GM23338 (cell line): ENCODE measurements at regions not wholly inside any gene's neighbourhood (a gene's known extent, or its start where the extent isn't known, plus 50 kb on each side); places are given as distances from the start of the nearest gene placed in this dataset.

ENCODE experiments used
- ATAC-seq: fragments of 200-7000 bp; cut with Tn5 transposase; 3 replicates; pipeline ENCODE4 v1.9.1; 2020
- DNase-seq: peaks from one replicate; pipeline ENCODE4 v3.0.0-alpha.2; 2015; ENCODE audit warnings: low spot score
- H2AFZ ChIP-seq: fragments of 200-600 bp; sonication (generic); 2 replicates; pipeline ENCODE4 v1.8.0; 2016; ENCODE audit warnings: antibody characterized with exemption, mild to moderate bottlenecking, moderate library complexity
- H3F3A ChIP-seq: fragments of 200-600 bp; sonication (generic); replicated peaks from 2 replicates; pipeline ENCODE4 v1.8.0; 2017; ENCODE audit warnings: antibody characterized with exemption, mixed run types, low read depth
- H3K27ac ChIP-seq: fragments of 200-600 bp; sonication (generic); 2 replicates; pipeline ENCODE4 v1.6.1; 2016; ENCODE audit warnings: low read depth
- H3K27me3 ChIP-seq: fragments of 200-600 bp; sonication (generic); 2 replicates; pipeline ENCODE4 v1.8.0; 2016; ENCODE audit warnings: mild to moderate bottlenecking, mixed run types, moderate library complexity; ENCODE audit not compliant: insufficient read depth
- H3K36me3 ChIP-seq: fragments of 200-600 bp; sonication (generic); 2 replicates; pipeline ENCODE4 v1.8.0; 2016; ENCODE audit warnings: mild to moderate bottlenecking; ENCODE audit not compliant: insufficient read depth
- H3K4me1 ChIP-seq: fragments of 200-600 bp; sonication (generic); 2 replicates; pipeline ENCODE4 v1.8.0; 2016; ENCODE audit warnings: mild to moderate bottlenecking, moderate library complexity; ENCODE audit not compliant: insufficient read depth
- H3K4me2 ChIP-seq: fragments of 200-600 bp; sonication (generic); 2 replicates; pipeline ENCODE4 v1.7.1; 2017; ENCODE audit warnings: mixed run types
- H3K4me3 ChIP-seq: fragments of 200-600 bp; sonication (generic); 2 replicates; pipeline ENCODE4 v1.6.1; 2016; ENCODE audit warnings: mixed run types
- H3K79me2 ChIP-seq: fragments of 200-600 bp; sonication (generic); replicated peaks from 2 replicates; pipeline ENCODE4 v1.8.0; 2017; ENCODE audit warnings: mild to moderate bottlenecking; ENCODE audit not compliant: insufficient read depth
- H3K9me2 ChIP-seq: fragments of 200-600 bp; sonication (generic); 2 replicates; pipeline ENCODE4 v1.8.0; 2017; ENCODE audit not compliant: insufficient read depth
- H4K20me1 ChIP-seq: fragments of 200-600 bp; sonication (generic); replicated peaks from 2 replicates; pipeline ENCODE4 v1.8.0; 2017; ENCODE audit warnings: mild to moderate bottlenecking; ENCODE audit not compliant: insufficient read depth
- H3K27ac Mint-ChIP-seq: 2 replicates; pipeline ENCODE4 v1.8.0; 2020; ENCODE audit warnings: inconsistent platforms, mild to moderate bottlenecking, moderate library complexity, mixed read lengths
- H3K27me3 Mint-ChIP-seq: 3 replicates; pipeline ENCODE4 v1.8.0; 2022; ENCODE audit warnings: low read depth, mild to moderate bottlenecking, moderate library complexity, mixed read lengths, inconsistent platforms; ENCODE audit not compliant: insufficient read depth, poor library complexity
- H3K36me3 Mint-ChIP-seq: 3 replicates; pipeline ENCODE4 v1.8.0; 2021; ENCODE audit warnings: low read depth, mild to moderate bottlenecking, inconsistent platforms, moderate library complexity, mixed read lengths
- H3K4me1 Mint-ChIP-seq: 3 replicates; pipeline ENCODE4 v1.8.0; 2020; ENCODE audit warnings: mild to moderate bottlenecking, inconsistent platforms, mixed read lengths
- H3K4me3 Mint-ChIP-seq: 3 replicates; pipeline ENCODE4 v1.8.0; 2021; ENCODE audit warnings: moderate library complexity, mild to moderate bottlenecking, inconsistent platforms, mixed read lengths
- H3K9me3 Mint-ChIP-seq: 3 replicates; pipeline ENCODE4 v1.8.0; 2020; ENCODE audit warnings: moderate library complexity, mild to moderate bottlenecking, inconsistent platforms, mixed read lengths
- EZH2 ChIP-seq: fragments of 200-600 bp; sonication (generic); IDR thresholded peaks from one replicate; pipeline ENCODE4 v1.8.0; 2017; ENCODE audit warnings: antibody characterized with exemption, mild to moderate bottlenecking, low read depth; ENCODE audit not compliant: unreplicated experiment
- EZH2phosphoT487 ChIP-seq: fragments of 200-600 bp; sonication (generic); IDR thresholded peaks from one replicate; pipeline ENCODE4 v1.8.1; 2018; ENCODE audit warnings: antibody characterized with exemption; ENCODE audit not compliant: unreplicated experiment
- JUNB ChIP-seq: IDR thresholded peaks from one replicate; pipeline ENCODE4 v1.6.1; 2016; ENCODE audit warnings: antibody characterized with exemption; ENCODE audit not compliant: unreplicated experiment
- NANOG ChIP-seq: IDR thresholded peaks from 2 replicates; pipeline ENCODE4 v1.6.1; 2016; ENCODE audit warnings: antibody characterized with exemption, borderline replicate concordance
- POLR2AphosphoS5 ChIP-seq: IDR thresholded peaks from 2 replicates; pipeline ENCODE4 v1.6.1; 2016; ENCODE audit warnings: antibody characterized with exemption, low read depth
- STAT1 ChIP-seq: IDR thresholded peaks from one replicate; pipeline ENCODE4 v1.6.1; 2016; ENCODE audit warnings: antibody characterized with exemption; ENCODE audit not compliant: unreplicated experiment
- ZNF114 ChIP-seq: fragments of 250-450 bp; sonication (Bioruptor Pico); IDR thresholded peaks from 2 replicates; pipeline ENCODE4 v1.5.0; 2020; ENCODE audit warnings: mild to moderate bottlenecking, moderate library complexity
- ZNF331 ChIP-seq: fragments of 250-450 bp; sonication (Bioruptor Pico); IDR thresholded peaks from 2 replicates; pipeline ENCODE4 v1.5.0; 2020; ENCODE audit warnings: low read depth, mild to moderate bottlenecking, moderate library complexity
- TF ChIP-seq, protein P1 (sequence below): IDR thresholded peaks from one replicate; pipeline ENCODE4 v1.6.1; 2018; ENCODE audit warnings: antibody characterized with exemption; ENCODE audit not compliant: unreplicated experiment
- TF ChIP-seq, protein P2 (sequence below): IDR thresholded peaks from 2 replicates; pipeline ENCODE4 v1.6.1; 2016; ENCODE audit warnings: antibody characterized with exemption
- TF ChIP-seq, protein P3 (sequence below), 2 experiments: fragments of 200-600 bp in 1 of 2; sonication (generic) in 1 of 2; conservative IDR thresholded peaks; 2 replicates each; pipeline versions ENCODE4 v1.5.1 to v1.6.1; 2016 to 2017; ENCODE audit warnings: antibody characterized with exemption in 2 of 2, low read depth in 2 of 2, mild to moderate bottlenecking in 2 of 2, moderate library complexity in 1 of 2

DNA sequence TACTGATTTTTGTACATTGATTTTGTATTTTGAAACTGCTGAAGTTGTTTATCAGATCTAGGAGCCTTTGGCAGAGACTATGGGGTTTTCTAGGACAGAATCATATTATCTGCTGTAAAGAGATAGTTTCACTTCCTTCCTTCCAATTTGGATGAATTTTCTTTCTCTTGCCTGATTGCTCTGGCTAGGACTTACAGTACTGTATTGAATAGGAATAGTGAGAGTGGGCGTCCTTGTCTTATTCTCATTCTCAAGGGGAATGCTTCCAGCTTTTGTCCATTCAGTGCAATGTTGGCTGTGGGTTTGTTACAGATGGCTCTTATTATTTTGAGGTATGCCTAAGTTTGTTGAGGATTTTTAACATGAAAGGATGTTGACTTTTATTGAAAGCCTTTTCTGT is 290.1 kb downstream of the MAP2K4 start (continued):
- TF ChIP-seq NANOG (no peak), STAT1 (no peak), ZNF331 (CRISPR knock-in tag) (no peak), JUNB (no peak), POLR2AphosphoS5 (no peak), ZNF114 (CRISPR knock-in tag) (no peak)
- TF ChIP-seq, protein P1, sequence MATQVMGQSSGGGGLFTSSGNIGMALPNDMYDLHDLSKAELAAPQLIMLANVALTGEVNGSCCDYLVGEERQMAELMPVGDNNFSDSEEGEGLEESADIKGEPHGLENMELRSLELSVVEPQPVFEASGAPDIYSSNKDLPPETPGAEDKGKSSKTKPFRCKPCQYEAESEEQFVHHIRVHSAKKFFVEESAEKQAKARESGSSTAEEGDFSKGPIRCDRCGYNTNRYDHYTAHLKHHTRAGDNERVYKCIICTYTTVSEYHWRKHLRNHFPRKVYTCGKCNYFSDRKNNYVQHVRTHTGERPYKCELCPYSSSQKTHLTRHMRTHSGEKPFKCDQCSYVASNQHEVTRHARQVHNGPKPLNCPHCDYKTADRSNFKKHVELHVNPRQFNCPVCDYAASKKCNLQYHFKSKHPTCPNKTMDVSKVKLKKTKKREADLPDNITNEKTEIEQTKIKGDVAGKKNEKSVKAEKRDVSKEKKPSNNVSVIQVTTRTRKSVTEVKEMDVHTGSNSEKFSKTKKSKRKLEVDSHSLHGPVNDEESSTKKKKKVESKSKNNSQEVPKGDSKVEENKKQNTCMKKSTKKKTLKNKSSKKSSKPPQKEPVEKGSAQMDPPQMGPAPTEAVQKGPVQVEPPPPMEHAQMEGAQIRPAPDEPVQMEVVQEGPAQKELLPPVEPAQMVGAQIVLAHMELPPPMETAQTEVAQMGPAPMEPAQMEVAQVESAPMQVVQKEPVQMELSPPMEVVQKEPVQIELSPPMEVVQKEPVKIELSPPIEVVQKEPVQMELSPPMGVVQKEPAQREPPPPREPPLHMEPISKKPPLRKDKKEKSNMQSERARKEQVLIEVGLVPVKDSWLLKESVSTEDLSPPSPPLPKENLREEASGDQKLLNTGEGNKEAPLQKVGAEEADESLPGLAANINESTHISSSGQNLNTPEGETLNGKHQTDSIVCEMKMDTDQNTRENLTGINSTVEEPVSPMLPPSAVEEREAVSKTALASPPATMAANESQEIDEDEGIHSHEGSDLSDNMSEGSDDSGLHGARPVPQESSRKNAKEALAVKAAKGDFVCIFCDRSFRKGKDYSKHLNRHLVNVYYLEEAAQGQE: no peak
- TF ChIP-seq, protein P2, sequence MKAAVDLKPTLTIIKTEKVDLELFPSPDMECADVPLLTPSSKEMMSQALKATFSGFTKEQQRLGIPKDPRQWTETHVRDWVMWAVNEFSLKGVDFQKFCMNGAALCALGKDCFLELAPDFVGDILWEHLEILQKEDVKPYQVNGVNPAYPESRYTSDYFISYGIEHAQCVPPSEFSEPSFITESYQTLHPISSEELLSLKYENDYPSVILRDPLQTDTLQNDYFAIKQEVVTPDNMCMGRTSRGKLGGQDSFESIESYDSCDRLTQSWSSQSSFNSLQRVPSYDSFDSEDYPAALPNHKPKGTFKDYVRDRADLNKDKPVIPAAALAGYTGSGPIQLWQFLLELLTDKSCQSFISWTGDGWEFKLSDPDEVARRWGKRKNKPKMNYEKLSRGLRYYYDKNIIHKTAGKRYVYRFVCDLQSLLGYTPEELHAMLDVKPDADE: no peak

DNA sequence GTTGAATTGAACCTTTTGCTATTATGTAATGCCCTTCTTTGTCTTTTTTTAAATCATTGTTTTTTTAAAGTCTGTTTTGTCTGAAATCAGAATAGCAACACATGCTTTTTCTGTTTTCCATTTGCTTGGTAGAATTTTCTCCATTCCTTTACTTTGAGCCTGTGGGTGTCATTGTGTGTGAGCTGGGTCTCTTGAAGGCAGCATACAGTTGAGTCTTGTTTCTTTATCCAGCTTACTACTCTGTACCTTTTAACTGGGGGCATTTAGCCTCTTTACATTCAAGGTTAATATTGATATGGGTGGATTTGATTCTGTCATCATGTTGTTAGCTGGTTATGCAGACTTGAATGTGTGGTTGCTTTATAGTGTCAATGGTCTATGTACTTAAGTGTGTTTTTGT is 292.0 kb downstream of the MAP2K4 start:
- Mint-ChIP-seq H3K4me1 (no peaks in the 10 kb centered on the region), H3K27me3 (no peaks in the 10 kb centered on the region), H3K36me3 (no peaks in the 10 kb centered on the region), H3K9me3 (peaks cover 16% of the 10 kb centered on the region), H3K27ac (no peak overlapping the region), H3K4me3 (no peak overlapping the region)
- Histone ChIP-seq H3K9me2 (0 out of 2 replicates have a peak, but pooled peaks cover 3% of the 10 kb centered on the region), H4K20me1 (no peaks in the 10 kb centered on the region), H3K27ac (no peak overlapping the region), H3F3A (no peaks in the 10 kb centered on the region), H3K4me3 (no peak overlapping the region), H2AFZ (no peak overlapping the region), H3K36me3 (no peaks in the 10 kb centered on the region), H3K4me2 (no peak overlapping the region), H3K27me3 (no peaks in the 10 kb centered on the region), H3K79me2 (no peaks in the 10 kb centered on the region), H3K4me1 (no peaks in the 10 kb centered on the region)
- ATAC-seq (no peak), DNase-seq (no peak)
- TF ChIP-seq NANOG (no peak), EZH2 (no peak), POLR2AphosphoS5 (no peak), EZH2phosphoT487 (no peak), JUNB (no peak)
- TF ChIP-seq, protein P2: no peak
- TF ChIP-seq, protein P1: no peak
- TF ChIP-seq, protein P3, sequence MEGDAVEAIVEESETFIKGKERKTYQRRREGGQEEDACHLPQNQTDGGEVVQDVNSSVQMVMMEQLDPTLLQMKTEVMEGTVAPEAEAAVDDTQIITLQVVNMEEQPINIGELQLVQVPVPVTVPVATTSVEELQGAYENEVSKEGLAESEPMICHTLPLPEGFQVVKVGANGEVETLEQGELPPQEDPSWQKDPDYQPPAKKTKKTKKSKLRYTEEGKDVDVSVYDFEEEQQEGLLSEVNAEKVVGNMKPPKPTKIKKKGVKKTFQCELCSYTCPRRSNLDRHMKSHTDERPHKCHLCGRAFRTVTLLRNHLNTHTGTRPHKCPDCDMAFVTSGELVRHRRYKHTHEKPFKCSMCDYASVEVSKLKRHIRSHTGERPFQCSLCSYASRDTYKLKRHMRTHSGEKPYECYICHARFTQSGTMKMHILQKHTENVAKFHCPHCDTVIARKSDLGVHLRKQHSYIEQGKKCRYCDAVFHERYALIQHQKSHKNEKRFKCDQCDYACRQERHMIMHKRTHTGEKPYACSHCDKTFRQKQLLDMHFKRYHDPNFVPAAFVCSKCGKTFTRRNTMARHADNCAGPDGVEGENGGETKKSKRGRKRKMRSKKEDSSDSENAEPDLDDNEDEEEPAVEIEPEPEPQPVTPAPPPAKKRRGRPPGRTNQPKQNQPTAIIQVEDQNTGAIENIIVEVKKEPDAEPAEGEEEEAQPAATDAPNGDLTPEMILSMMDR (conservative IDR thresholded peaks at IDR 0.05; ENCODE audit: low read depth in 2 of 2): no peak
